Keratinocyte (primary cell): ENCODE measurements at regions not wholly inside any gene's neighbourhood (a gene's known extent, or its start where the extent isn't known, plus 50 kb on each side); places are given as distances from the start of the nearest gene placed in this dataset.

ENCODE experiments used
- DNase-seq: peaks from one replicate; pipeline ENCODE4 v3.0.0-alpha.2; 2011; ENCODE audit warnings: low read depth, missing footprints, low spot score
- FAIRE-seq: peaks from 2 replicates; lab custom pipeline; 2011; peaks lifted over from hg19 to GRCh38; lab: Jason Lieb, UNC
- H2AFZ ChIP-seq: 2 replicates; pipeline ENCODE4 v1.6.0; 2012; ENCODE audit warnings: low read length, control low read depth, inconsistent platforms; ENCODE audit not compliant: control insufficient read depth
- H3K27ac ChIP-seq: 2 replicates; pipeline ENCODE4 v1.5.1; 2011; ENCODE audit warnings: low read length; ENCODE audit not compliant: control insufficient read depth, insufficient read depth
- H3K27me3 ChIP-seq: 3 replicates; pipeline ENCODE4 v1.6.0; 2011; ENCODE audit warnings: low read length; ENCODE audit not compliant: control insufficient read depth, insufficient read depth; ENCODE audit errors: extremely low read depth
- H3K36me3 ChIP-seq, 2 experiments: 2 replicates in 1 of 2; 3 replicates in 1 of 2; pipeline ENCODE4 v1.5.1; 2011; ENCODE audit warnings: low read length in 2 of 2, mild to moderate bottlenecking in 1 of 2; ENCODE audit not compliant: control insufficient read depth in 2 of 2, insufficient read depth in 2 of 2; ENCODE audit errors: extremely low read depth in 1 of 2
- H3K4me1 ChIP-seq: 3 replicates; pipeline ENCODE4 v1.5.1; 2011; ENCODE audit warnings: low read length; ENCODE audit not compliant: control insufficient read depth, insufficient read depth; ENCODE audit errors: extremely low read depth
- H3K4me2 ChIP-seq: 3 replicates; pipeline ENCODE4 v1.6.0; 2011; ENCODE audit warnings: low read depth, low read length; ENCODE audit not compliant: control insufficient read depth, insufficient read depth; ENCODE audit errors: extremely low read depth
- H3K4me3 ChIP-seq, 3 experiments: fragments of 200-600 bp in 1 of 3; sonication (generic) in 1 of 3; 2 replicates in 2 of 3; 3 replicates in 1 of 3; pipeline ENCODE4 v1.5.1; 2011 to 2016; ENCODE audit warnings: low read length in 3 of 3, mild to moderate bottlenecking in 3 of 3, control low read depth in 2 of 3, inconsistent platforms in 1 of 3, low read depth in 1 of 3, mixed read lengths in 1 of 3, mixed run types in 1 of 3, moderate library complexity in 1 of 3; ENCODE audit not compliant: control insufficient read depth in 2 of 3, insufficient read depth in 2 of 3; ENCODE audit errors: extremely low read depth in 1 of 3
- H3K79me2 ChIP-seq: 2 replicates; pipeline ENCODE4 v1.6.0; 2012; ENCODE audit warnings: low read length; ENCODE audit not compliant: control insufficient read depth, insufficient read depth
- H3K9ac ChIP-seq: 3 replicates; pipeline ENCODE4 v1.6.0; 2011; ENCODE audit warnings: low read length; ENCODE audit not compliant: control insufficient read depth, insufficient read depth; ENCODE audit errors: extremely low read depth
- H3K9me1 ChIP-seq: 3 replicates; pipeline ENCODE4 v1.6.0; 2011; ENCODE audit warnings: low read length; ENCODE audit not compliant: control insufficient read depth, insufficient read depth; ENCODE audit errors: extremely low read depth
- H3K9me3 ChIP-seq: 2 replicates; pipeline ENCODE4 v1.5.1; 2012; ENCODE audit warnings: low read depth, low read length; ENCODE audit not compliant: control insufficient read depth
- H4K20me1 ChIP-seq: 3 replicates; pipeline ENCODE4 v1.6.0; 2011; ENCODE audit warnings: low read length; ENCODE audit not compliant: control insufficient read depth, insufficient read depth; ENCODE audit errors: extremely low read depth
- EZH2 ChIP-seq: IDR thresholded peaks from one replicate; pipeline ENCODE4 v1.6.1; 2012; ENCODE audit warnings: inconsistent platforms, mild to moderate bottlenecking, low read length, moderate library complexity
- dilution Hi-C: fragments of 300-500 bp; cut with MboI; formaldehyde crosslinking; loops from one replicate; pipeline ENCODE4 v1.7.0; 2020; ENCODE audit warnings: low sequenced_read_pairs; ENCODE audit not compliant: extremely low pct_ligation_motif_present
- TF ChIP-seq, protein P1 (sequence below), 3 experiments: IDR thresholded peaks in 1 of 3; conservative IDR thresholded peaks in 1 of 3; optimal IDR thresholded peaks in 1 of 3; 2 replicates in 2 of 3; 3 replicates in 1 of 3; pipeline versions ENCODE3 to v1.5.1; 2011; ENCODE audit warnings: low read length in 3 of 3, mild to moderate bottlenecking in 3 of 3, moderate library complexity in 2 of 3, control low read depth in 1 of 3, inconsistent platforms in 1 of 3; ENCODE audit not compliant: insufficient read depth in 2 of 3; ENCODE audit errors: extremely low read depth in 1 of 3

DNA sequence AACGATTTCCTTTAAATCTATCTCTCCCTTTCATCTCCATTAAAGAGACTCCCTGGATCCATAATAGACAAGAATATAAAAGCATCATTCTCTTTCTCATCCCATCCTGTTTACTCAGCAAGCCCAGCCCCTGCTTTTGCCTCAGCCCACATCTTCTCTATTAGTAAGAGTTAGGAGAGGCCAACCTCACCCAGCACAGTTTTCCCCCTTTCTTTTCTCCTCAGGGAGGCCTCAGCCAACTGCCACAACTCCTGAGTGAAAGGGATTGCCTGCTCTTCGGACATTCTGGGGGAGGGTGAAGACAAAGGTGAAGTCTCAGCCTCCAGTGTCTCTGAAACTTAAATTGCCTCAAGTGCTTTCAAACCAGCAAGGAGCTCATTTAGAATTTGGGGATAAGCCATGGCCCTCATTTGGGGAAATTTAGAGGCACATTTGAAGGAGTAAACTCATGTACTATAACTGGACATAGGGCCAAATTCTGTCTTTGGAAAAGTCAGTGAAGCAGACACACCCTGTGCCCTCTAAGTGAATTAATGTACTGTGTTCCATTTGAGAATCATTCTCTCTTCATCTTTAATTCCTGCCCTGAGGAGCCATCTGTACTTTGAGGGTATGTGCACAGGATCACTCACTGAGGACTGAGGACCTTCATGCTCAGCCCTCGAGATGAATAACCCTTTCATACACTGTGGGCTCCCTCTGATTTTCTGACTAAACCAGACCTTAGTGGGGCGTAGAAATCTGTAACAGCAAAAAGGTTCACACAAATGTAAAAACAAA lies 82.5 kb downstream of the SOX2 start:
- dilution Hi-C loops: no loop called here
- Histone ChIP-seq H3K9ac (no peak overlapping the region), H3K9me1 (no peaks in the 10 kb centered on the region), H4K20me1 (no peaks in the 10 kb centered on the region), H3K79me2 (no peaks in the 10 kb centered on the region), H3K9me3 (no peaks in the 10 kb centered on the region), H3K4me3 (no peak overlapping the region), H3K27ac (no peak overlapping the region), H3K4me1 (no peaks in the 10 kb centered on the region), H3K36me3 (no peaks in the 10 kb centered on the region), H3K4me2 (no peak overlapping the region), H2AFZ (no peak overlapping the region), H3K27me3 (no peaks in the 10 kb centered on the region)
- FAIRE-seq (no peak), DNase-seq (no peak)
- no peak for TF ChIP-seq EZH2
- TF ChIP-seq, protein P1, sequence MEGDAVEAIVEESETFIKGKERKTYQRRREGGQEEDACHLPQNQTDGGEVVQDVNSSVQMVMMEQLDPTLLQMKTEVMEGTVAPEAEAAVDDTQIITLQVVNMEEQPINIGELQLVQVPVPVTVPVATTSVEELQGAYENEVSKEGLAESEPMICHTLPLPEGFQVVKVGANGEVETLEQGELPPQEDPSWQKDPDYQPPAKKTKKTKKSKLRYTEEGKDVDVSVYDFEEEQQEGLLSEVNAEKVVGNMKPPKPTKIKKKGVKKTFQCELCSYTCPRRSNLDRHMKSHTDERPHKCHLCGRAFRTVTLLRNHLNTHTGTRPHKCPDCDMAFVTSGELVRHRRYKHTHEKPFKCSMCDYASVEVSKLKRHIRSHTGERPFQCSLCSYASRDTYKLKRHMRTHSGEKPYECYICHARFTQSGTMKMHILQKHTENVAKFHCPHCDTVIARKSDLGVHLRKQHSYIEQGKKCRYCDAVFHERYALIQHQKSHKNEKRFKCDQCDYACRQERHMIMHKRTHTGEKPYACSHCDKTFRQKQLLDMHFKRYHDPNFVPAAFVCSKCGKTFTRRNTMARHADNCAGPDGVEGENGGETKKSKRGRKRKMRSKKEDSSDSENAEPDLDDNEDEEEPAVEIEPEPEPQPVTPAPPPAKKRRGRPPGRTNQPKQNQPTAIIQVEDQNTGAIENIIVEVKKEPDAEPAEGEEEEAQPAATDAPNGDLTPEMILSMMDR (optimal IDR thresholded peaks at IDR 0.05 in 1 of 3, IDR thresholded peaks at IDR 0.05 in 1 of 3, conservative IDR thresholded peaks at IDR 0.05 in 1 of 3; ENCODE audit: extremely low read depth in 1 of 3, insufficient read depth in 2 of 3, low read length in 3 of 3): no peak

DNA sequence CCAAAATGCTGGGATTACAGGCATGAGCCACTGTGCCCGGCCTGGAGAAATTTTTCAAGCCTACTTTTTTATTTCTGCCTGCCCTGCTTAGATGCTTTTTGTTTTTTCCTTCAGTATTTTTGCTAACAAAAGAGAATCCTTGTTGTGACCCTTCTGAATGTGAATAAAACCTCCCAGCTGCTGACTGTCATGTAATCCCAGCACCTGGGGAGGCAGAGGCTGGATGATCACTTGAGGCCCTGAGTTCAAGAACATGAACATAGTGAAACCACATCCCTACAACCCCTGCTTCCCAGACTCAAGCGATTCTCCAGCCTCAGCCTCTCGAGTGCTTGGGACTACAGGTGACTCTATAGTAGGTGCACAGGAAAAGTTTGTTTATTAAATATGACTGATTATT lies 84.9 kb downstream of the SOX2 start:
- H3K36me3 ChIP-seq: no peaks in the 10 kb centered on the region
- no peaks in the 10 kb centered on the region for H3K27me3 ChIP-seq
- H3K27ac ChIP-seq: no peak overlapping the region
- no peak for TF ChIP-seq EZH2
- TF ChIP-seq, protein P1 (optimal IDR thresholded peaks at IDR 0.05 in 1 of 3, IDR thresholded peaks at IDR 0.05 in 1 of 3, conservative IDR thresholded peaks at IDR 0.05 in 1 of 3; ENCODE audit: extremely low read depth in 1 of 3, insufficient read depth in 2 of 3, low read length in 3 of 3): no peak
- H3K4me2 ChIP-seq: no peak overlapping the region
- no peak overlapping the region for H2AFZ ChIP-seq
- no peaks in the 10 kb centered on the region for H3K79me2 ChIP-seq
- no peaks in the 10 kb centered on the region for H3K9me1 ChIP-seq
- H3K4me1 ChIP-seq: no peaks in the 10 kb centered on the region
- DNase-seq (no peak), FAIRE-seq (no peak)
- H4K20me1 ChIP-seq: no peaks in the 10 kb centered on the region
- no peak overlapping the region for H3K9ac ChIP-seq
- H3K4me3 ChIP-seq: no peak overlapping the region
- no peaks in the 10 kb centered on the region for H3K9me3 ChIP-seq
- dilution Hi-C loops: no loop called here
